H1 (cell line): ENCODE measurements at regions not wholly inside any gene's neighbourhood (a gene's known extent, or its start where the extent isn't known, plus 50 kb on each side); places are given as distances from the start of the nearest gene placed in this dataset.

ENCODE experiments used
- BACH1 ChIP-seq: IDR thresholded peaks from 2 replicates; pipeline ENCODE4 v1.6.1; 2012; ENCODE audit warnings: low read length, improper control_type of control experiment
- BCL11A ChIP-seq, 2 experiments: IDR thresholded peaks; one replicate each; pipeline ENCODE4 v1.6.1; 2011; ENCODE audit warnings: low read depth in 2 of 2, low read length in 2 of 2, mild to moderate bottlenecking in 2 of 2
- POU5F1 ChIP-seq: IDR thresholded peaks from 2 replicates; pipeline ENCODE4 v1.6.1; 2011; ENCODE audit warnings: low read depth, mild to moderate bottlenecking, low read length, moderate library complexity
- SIN3A ChIP-seq, 2 experiments: IDR thresholded peaks in 1 of 2; conservative IDR thresholded peaks in 1 of 2; 2 replicates each; pipeline ENCODE4 v1.6.1; 2011 to 2012; ENCODE audit warnings: low read length in 2 of 2, improper control_type of control experiment in 1 of 2, low read depth in 1 of 2, mild to moderate bottlenecking in 1 of 2
- TCF12 ChIP-seq: IDR thresholded peaks from 2 replicates; pipeline ENCODE4 v1.6.1; 2011; ENCODE audit warnings: low read depth, mild to moderate bottlenecking, low read length

DNA sequence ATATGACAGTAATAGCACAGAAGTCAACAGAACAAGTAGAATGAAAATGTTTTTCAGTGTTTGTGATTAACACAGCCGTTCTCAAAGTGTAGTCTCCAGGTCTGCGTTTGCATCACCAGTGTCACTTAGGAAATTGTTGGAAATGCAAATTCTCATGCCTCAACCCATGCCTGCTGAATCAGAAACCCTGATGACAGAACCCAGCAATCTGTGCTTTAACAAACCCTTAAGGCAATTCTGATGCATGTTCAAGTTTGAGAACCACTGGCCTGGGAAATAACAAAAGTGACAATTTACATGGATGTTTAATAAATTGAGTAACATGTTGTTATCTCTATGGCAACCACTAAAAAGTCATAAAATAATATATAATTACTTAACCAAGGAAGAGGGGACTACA is 103.1 kb upstream of the ATP11B start (continued):
- TF ChIP-seq SIN3A (conservative IDR thresholded peaks at IDR 0.05 in 1 of 2, IDR thresholded peaks at IDR 0.05 in 1 of 2; ENCODE audit: low read depth in 1 of 2, low read length in 2 of 2), result no peak
- no peak for TF ChIP-seq TCF12
- no peak for TF ChIP-seq BACH1
- TF ChIP-seq BCL11A (IDR thresholded peaks at IDR 0.05; ENCODE audit: low read depth in 2 of 2, low read length in 2 of 2), result no peak
- TF ChIP-seq POU5F1, result no peak
